OCI-LY7 (cell line): ENCODE measurements at regions not wholly inside any gene's neighbourhood (a gene's known extent, or its start where the extent isn't known, plus 50 kb on each side); places are given as distances from the start of the nearest gene placed in this dataset.
"Not testable (repeated sequence)": the region's sequence is repeated elsewhere in the genome, so short reads cannot be mapped to it uniquely, and the experiment has no call there.

Experiments
- EZH2phosphoT487 ChIP-seq: fragments of 200-600 bp; sonication (generic); IDR thresholded peaks from 2 replicates; pipeline ENCODE4 v1.6.1; 2018; ENCODE audit warnings: low read depth, borderline replicate concordance, mild to moderate bottlenecking, mixed run types, antibody characterized with exemption, low read length, moderate library complexity, mixed read lengths
- TF ChIP-seq, protein P1 (sequence below): fragments of 200-600 bp; sonication (generic); conservative IDR thresholded peaks from 2 replicates; pipeline ENCODE4 v1.5.1; 2014; ENCODE audit warnings: mild to moderate bottlenecking, antibody characterized with exemption, low read length, moderate library complexity, mixed read lengths

DNA sequence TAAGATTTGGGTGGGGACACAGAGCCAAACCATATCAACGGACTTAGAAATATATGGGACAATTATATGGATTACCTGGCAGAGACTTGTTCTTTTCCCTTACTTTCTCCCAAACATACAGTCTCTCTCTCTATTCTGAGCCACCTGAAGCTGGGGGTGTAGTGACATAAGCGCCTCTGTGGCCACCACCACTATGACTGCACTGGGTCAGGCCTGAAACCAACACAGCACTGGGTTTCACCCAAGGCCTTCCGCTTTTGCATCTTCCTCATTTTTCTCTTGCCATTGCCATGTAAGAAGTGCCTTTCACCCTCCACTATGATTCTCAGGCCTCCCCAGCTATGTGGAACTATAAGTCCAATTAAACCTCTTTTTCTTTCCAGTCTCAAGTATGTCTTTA, 514.5 kb upstream of the FOXG1 start:
- TF ChIP-seq EZH2phosphoT487, result not testable (repeated sequence)
- TF ChIP-seq, protein P1, sequence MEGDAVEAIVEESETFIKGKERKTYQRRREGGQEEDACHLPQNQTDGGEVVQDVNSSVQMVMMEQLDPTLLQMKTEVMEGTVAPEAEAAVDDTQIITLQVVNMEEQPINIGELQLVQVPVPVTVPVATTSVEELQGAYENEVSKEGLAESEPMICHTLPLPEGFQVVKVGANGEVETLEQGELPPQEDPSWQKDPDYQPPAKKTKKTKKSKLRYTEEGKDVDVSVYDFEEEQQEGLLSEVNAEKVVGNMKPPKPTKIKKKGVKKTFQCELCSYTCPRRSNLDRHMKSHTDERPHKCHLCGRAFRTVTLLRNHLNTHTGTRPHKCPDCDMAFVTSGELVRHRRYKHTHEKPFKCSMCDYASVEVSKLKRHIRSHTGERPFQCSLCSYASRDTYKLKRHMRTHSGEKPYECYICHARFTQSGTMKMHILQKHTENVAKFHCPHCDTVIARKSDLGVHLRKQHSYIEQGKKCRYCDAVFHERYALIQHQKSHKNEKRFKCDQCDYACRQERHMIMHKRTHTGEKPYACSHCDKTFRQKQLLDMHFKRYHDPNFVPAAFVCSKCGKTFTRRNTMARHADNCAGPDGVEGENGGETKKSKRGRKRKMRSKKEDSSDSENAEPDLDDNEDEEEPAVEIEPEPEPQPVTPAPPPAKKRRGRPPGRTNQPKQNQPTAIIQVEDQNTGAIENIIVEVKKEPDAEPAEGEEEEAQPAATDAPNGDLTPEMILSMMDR, result not testable (repeated sequence)
